ENCODE measurements at regions not wholly inside any gene's neighbourhood (a gene's known extent, or its start where the extent isn't known, plus 50 kb on each side); places are given as distances from the start of the nearest gene placed in this dataset.
"Not testable (repeated sequence)": the region's sequence is repeated elsewhere in the genome, so short reads cannot be mapped to it uniquely, and the experiment has no call there.

DNA sequence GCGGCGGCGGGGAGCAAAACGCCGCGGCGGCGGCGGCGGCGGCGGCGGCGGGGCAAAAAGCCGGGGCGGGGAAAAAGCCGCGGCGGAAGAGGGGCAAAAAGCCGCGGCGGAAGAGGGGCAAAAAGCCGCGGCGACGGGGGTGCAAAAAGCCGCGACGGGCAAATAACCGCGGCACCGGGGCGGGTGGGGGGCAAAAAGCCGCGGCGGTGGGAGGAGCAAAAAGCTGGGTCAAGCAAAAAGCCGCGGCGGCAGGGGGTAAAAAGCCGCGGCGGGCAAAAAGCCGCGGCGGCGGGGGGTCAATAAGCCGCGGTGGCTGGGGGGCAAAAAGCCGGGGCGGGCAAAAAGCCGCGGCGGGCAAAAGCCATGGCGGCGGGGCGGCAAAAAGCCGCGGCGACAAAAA is 1633.2 kb downstream of the RPIA start:
- not testable (repeated sequence) for TF ChIP-seq POLR2AphosphoS5 (IDR thresholded peaks at IDR 0.05; ENCODE audit: borderline replicate concordance, low read depth, low read length); EZH2 (IDR thresholded peaks at IDR 0.05)

Measured in SK-N-MC (cell line).